DMS 273 treated with DMSO at 0.1 percent for 48 hours (cell line): ENCODE measurements at regions not wholly inside any gene's neighbourhood (a gene's known extent, or its start where the extent isn't known, plus 50 kb on each side); places are given as distances from the start of the nearest gene placed in this dataset.
"Not testable (repeated sequence)": the region's sequence is repeated elsewhere in the genome, so short reads cannot be mapped to it uniquely, and the experiment has no call there.

Experiments
- DNase-seq: peaks from one replicate; lab custom pipeline; 2025; lab: John Stamatoyannopoulos, UW

DNA sequence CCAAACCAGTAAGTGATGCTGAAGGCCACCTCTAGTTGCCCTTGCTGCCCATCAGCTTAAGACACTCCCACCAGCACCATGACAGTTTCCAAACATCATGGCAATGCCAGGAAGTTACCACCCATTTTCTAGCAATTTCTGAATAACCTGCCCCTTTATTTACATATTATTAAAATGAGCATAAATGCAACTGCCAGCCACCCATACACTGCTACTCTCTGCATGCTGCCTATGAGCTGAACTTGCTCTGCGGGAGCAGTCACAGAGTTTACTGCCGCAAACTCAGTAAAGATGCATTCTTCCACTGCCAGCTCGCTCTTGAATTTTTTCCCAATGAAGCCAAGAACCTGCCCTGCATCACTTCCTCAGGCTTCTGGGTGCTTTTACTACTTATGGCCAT, 212.6 kb downstream of the SH2D4B start:
- no peak for DNase-seq

- no peak for DNase-seq
Observed at GRCh38 chr10:80751940-80752339, 214.2 kb downstream of the SH2D4B start.

- no peak for DNase-seq
Observed at GRCh38 chr10:80753612-80754011, 215.9 kb downstream of the SH2D4B start.

- no peak for DNase-seq
Observed at GRCh38 chr10:80755893-80756292, 218.2 kb downstream of the SH2D4B start.

DNA sequence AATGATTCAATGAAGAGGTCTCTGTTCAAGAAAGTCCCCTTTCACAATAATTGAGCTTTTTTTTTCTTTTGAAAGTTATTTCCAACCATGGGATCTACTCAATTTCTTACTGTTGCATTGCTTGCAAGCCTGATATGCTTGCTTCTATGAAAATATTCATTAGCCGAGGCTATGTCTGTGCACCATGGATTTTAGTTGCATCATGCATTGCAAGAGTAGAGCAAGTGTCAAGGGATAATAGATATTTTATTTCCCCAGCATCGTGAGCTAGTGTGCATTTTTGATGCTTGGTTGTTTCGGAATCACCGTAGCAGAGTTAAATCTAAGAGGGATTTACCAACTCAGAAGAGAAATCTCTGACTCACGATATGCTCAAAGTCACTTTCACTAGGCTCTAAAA, 222.0 kb downstream of the SH2D4B start:
- no peak for DNase-seq

DNA sequence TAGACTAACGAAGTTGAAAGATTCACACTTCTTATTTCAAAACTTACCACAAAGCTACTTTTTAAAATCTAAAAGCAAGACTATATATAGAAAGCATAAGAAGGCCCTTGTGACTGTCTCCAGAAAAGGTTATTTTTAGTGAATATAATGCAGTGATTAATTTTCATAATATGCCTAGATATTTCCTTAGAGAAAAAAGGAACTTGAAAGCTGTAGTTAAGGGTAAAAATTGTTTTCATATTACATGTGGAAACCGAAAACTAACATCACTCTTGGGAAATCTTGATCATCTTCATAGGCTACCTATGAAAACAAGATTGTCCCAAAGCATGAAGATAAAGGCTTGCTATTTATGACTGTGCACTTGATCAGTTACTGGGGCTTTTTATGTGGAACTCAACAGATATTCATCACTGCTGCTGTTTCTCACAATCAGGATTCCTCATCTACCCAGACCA, 223.2 kb downstream of the SH2D4B start:
- no peak for DNase-seq

DNA sequence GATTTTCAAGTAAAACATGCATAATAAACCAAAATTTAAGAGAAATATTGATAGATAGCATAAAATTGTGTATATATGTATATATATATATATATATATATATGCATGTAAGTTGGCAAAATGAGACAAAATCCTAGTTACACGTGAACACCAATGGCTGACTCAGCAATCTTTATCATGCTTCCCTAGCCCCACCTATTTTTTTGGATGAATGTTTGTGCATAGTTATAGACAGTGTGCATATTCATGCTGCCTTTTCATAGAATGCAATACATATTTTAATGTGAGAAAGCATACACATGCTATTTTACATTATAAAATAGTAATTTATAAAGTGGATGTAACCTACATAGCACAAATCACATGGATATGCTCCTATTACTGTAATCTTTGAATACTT, 230.3 kb downstream of the SH2D4B start:
- DNase-seq: no peak

- DNase-seq: no peak
Observed at GRCh38 chr10:80769700-80770160, 232.0 kb downstream of the SH2D4B start.

DNA sequence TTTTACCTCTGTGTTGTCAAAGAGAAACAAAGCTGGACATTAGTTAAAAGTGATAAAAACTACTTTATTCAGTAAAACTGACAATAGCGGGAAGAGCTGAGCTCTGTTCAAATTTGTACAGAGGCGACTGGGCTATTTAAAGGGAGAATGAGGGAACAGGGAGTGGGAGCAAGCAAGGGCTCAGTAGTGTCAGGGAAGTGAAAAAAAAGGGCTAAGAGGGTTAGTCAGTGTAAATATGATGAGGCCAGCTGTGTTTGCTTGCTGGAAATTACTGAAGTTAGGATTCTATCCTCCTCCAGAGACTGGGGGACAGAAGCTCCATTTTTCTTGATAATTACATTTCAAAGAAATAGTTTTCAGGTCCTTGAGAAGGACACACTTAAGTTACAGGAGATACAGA, 232.5 kb downstream of the SH2D4B start:
- DNase-seq: no peak

- DNase-seq: no peak
Observed at GRCh38 chr10:80771285-80771684, 233.6 kb downstream of the SH2D4B start.

DNA sequence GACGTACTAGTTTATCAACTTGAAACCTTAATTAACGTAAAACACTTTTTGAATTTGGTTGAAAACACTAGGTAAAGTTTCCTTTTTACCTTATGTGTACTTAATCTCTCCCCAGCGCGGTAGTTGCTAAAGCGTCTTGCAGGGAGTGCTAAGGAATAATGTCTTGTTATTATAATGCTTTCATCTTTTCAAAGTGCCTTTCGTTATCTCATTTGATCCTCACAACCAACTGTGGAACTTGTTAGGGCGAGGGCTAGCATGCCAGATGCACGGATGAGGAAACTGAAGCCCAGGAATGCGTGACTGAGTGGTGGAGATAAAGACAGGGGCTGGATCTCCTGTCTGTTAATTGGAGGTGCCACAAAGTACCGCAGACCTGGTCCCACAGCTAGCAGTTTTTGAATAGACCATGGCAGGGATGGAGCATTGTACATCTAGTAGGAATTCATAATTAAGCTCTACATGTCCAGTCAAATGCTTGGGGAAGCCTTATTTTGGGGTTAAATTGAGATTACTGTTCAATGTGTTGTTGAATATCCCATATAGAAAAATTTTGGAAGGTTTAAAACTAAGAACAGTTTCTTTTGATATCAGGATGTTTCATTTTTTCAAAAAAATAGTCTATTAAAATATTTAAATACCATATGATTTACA, 234.3 kb downstream of the SH2D4B start:
- no peak for DNase-seq

- DNase-seq: no peak
Observed at GRCh38 chr10:80772596-80772995, 234.9 kb downstream of the SH2D4B start.

GRCh38 chr10:80784695-80785094, 247.0 kb downstream of the SH2D4B start:
- no peak for DNase-seq

DNA sequence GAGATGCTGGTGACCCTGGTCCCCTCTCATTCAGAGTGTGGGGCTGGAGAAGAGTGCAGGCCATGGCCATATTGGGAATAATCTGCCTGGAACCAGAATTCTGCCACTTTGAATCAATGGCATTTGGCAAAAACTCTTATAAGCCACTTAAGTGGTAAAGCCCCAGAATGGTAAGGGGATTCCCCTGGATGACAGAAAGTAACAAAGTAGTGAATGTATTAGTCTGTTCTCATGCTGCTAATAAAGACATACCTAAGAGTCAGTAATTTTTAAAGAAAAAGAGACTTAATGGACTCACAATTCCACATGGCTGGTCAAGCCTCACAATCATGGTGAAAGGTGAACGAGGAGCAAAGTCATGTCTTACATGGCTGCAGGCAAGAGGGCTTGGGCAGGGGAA, 248.6 kb downstream of the SH2D4B start:
- no peak for DNase-seq

DNA sequence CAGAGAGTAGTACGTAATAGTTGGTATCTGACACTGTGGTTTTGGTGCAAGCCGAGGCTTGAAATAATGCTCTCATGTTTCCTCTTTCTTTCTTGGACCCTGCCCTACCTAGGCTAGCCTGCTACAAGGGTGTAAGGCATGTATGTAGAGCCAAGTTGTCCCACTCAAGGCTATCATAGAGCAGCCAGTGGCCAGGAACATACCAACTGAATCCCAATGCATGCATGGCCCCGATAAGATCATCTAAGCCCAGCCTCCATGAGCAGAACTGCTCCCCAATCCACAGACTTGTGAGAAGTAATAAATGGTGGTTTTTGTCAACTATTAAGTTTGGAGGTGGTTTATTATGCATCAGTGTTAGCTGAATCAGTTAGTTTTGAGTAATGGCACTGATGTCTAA, 250.2 kb downstream of the SH2D4B start:
- no peak for DNase-seq

DNA sequence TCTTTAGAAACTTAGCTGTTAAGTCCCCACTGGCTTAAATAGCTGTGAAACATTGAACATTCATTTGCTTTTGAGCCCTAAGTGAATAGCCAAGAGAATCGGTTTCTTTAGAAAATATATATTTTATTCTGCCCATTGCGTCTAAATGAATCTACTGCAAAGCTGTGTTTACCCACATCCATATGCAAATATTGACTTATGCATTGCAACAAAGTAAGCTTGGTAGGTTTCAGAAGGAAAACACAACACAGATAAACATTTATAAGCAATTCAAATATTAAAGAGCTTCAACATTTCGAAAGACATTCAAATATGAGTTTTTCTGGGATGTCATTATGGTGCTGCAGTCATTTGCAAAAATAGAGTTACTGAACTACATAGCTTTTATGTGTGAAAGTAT, 257.3 kb downstream of the SH2D4B start:
- no peak for DNase-seq

DNA sequence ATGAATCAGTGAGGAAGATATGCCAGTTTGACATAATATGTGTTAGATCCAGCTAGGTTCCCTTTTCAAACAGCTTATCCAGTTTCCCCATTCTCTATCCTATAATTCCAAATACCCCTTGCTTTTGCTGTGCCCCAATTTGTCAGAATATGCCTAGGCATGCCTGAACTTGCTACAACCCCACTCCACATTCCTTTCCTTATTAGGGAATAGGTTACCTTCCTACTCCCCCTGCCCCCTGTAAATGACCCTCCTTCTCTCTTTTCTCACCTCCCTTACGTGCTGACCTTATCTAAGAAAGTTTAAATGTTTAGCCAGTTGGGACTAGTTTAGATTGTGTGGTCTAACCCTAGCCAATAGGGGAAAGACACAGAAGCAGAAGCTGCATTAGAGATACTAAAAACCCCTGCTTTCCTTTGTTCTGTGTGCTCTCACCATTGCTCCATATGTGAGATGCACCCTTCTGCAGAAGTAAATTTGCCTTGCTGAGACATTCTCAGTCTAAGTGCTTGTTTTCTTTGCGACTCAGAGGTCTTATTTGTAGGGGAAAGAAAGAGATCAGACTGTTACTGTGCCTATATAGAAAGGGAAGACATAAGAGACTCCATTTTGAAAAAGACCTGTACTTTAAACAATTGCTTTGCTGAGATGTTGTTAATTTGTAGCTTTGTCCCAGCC, 267.8 kb downstream of the SH2D4B start:
- no peak for DNase-seq

DNA sequence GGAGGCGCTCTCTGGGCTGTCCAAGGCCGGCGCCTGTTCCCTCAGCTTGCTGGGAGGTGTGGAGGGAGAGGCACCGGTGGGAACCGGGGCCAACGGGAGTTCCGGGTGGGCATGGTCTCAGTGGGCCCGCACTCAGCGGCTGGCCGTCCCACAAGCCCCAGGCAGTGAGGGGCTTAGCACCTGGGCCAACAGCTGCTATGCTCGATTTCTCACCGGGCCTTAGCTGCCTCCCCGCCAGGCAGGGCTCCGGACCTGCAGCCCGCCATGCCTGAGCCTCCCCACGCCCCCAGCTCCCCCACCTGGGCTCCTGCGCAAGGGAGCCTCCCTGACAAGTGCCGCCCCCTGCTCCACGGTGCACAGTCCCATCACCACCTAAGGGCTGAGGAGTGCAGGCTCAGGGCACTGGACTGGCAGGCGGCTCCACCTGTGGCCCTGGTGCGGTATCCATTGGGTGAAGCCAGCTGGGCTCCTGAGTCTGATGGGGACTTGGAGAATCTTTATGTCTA, 276.5 kb downstream of the SH2D4B start:
- no peak for DNase-seq

DNA sequence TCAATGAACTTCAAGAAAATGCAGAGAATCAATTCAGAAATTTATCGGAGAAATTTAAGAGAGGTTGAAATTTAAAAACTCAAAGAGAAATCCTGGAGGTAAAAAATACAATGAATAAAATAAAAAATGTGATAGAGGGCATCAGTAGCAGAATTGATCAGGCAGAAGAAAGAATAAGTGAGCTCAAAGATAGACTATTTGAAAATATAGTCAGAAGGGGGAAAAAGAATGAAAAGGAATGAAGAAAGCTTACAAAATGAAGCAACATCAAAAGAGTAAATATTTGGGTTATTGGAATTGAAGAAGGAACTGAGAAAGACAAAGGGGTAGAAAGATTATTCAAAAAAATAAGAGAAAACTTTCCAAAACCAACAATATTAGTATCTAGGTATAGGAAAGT, 291.4 kb downstream of the SH2D4B start:
- DNase-seq: no peak

GRCh38 chr10:80829562-80829961, 291.9 kb downstream of the SH2D4B start:
- no peak for DNase-seq

DNA sequence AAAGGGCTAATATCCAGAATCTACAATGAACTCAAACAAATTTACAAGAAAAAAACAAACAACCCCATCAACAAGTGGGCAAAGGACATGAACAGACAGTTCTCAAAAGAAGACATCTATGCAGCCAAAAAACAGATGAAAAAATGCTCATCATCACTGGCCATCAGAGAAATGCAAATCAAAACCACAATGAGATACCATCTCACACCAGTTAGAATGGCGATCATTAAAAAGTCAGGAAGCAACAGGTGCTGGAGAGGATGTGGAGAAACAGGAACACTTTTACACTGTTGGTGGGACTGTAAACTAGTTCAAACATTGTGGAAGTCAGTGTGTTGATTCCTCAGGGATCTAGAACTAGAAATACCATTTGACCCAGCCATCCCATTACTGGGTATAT, 295.0 kb downstream of the SH2D4B start:
- not testable (repeated sequence) for DNase-seq

- peak; percentile 0 for DNase-seq
Observed at GRCh38 chr10:80855348-80855971, 317.8 kb downstream of the SH2D4B start.

GRCh38 chr10:80856186-80856585, 318.5 kb downstream of the SH2D4B start:
- DNase-seq: no peak
